ENCODE measurements at regions not wholly inside any gene's neighbourhood (a gene's known extent, or its start where the extent isn't known, plus 50 kb on each side); places are given as distances from the start of the nearest gene placed in this dataset.

DNA sequence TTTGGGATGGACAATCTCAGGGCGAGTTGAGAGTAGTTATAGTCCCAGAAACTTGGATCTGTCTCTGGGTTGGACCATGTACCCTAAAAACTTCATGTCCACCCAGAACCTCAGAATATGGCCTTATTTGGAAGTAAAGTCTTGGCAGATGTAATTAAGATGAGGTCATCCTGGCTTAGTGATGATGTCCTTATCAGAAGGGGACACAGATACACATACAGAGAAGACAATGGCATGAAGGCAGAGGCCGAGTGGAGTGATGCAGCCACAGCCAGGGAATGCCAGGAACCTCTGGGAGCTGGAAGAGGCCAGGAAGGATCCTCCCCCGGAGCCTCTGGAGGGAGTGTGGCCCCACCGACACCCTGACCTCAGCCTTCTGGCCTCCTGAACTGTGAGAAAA is 61.2 kb upstream of the STX18 start:
- TF ChIP-seq, protein P1, sequence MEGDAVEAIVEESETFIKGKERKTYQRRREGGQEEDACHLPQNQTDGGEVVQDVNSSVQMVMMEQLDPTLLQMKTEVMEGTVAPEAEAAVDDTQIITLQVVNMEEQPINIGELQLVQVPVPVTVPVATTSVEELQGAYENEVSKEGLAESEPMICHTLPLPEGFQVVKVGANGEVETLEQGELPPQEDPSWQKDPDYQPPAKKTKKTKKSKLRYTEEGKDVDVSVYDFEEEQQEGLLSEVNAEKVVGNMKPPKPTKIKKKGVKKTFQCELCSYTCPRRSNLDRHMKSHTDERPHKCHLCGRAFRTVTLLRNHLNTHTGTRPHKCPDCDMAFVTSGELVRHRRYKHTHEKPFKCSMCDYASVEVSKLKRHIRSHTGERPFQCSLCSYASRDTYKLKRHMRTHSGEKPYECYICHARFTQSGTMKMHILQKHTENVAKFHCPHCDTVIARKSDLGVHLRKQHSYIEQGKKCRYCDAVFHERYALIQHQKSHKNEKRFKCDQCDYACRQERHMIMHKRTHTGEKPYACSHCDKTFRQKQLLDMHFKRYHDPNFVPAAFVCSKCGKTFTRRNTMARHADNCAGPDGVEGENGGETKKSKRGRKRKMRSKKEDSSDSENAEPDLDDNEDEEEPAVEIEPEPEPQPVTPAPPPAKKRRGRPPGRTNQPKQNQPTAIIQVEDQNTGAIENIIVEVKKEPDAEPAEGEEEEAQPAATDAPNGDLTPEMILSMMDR (IDR thresholded peaks at IDR 0.05; ENCODE audit: extremely low read depth in 1 of 2, insufficient read depth in 1 of 2, low read depth in 1 of 2, low read length in 2 of 2) = no peak
- TF ChIP-seq EZH2 (IDR thresholded peaks at IDR 0.05; ENCODE audit: borderline replicate concordance, low read depth, low read length, severe bottlenecking) = no peak
- TF ChIP-seq, protein P2, sequence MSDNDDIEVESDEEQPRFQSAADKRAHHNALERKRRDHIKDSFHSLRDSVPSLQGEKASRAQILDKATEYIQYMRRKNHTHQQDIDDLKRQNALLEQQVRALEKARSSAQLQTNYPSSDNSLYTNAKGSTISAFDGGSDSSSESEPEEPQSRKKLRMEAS (IDR thresholded peaks at IDR 0.05; ENCODE audit: insufficient read depth, insufficient read length) = no peak
- no peak for TF ChIP-seq POLR2A (IDR thresholded peaks at IDR 0.05; ENCODE audit: low read depth, low read length)
- no peak for TF ChIP-seq GATA2 (IDR thresholded peaks at IDR 0.05; ENCODE audit: insufficient read depth, insufficient read length, low read depth, low read length)

Data from endothelial cell of umbilical vein (primary cell).